GM21515 (cell line): ENCODE measurements at regions not wholly inside any gene's neighbourhood (a gene's known extent, or its start where the extent isn't known, plus 50 kb on each side); places are given as distances from the start of the nearest gene placed in this dataset.
"Not testable (repeated sequence)": the region's sequence is repeated elsewhere in the genome, so short reads cannot be mapped to it uniquely, and the experiment has no call there.

Source experiments
- ATAC-seq: cut with Tn5 transposase; IDR thresholded peaks from one replicate; pipeline ENCODE4 v1.9.1; 2021; ENCODE audit not compliant: unreplicated experiment

DNA sequence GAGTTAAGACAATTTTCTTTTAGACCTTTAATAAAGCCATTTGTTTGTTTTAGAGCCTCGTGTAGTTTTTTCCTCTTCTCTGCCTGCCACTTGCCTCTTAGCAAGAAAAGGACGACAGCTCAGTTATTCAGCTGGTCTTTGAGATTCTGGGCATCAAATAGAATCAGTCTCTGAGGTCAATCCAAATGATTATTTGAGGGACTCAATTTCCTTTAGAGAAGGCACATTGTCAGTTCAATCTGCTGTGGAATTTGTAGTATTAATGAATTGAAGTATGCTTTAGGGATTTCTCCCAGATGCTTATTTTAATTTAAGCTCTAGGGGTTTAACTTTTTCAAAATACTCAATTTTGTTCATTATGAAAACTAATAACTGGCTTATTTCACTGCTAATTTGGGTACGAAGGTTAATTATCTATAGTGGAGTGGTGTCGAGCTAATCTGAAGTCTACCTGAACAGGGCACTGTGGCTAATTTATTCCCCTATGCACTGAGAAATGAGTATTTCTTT is 841.2 kb upstream of the AUTS2 start:
- ATAC-seq = no peak

DNA sequence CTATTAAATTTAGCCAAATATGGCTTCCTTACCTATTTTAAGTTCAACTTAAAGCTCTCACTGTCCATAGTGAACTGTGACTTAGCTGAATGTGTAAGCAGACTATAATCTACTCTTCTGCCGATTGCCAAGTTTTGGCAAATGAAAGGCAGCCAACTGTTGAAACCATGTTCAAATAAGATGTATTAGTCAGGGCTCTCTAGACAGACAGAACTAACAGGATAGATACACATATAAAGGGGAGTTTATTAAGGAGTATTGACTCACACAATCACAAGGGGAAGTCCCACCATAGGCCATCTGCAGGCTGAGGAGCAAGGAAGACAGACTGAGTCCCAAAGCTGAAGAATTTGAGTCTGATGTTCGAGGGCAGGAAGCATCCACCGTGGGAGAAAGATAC is 837.7 kb upstream of the AUTS2 start:
- ATAC-seq = no peak

DNA sequence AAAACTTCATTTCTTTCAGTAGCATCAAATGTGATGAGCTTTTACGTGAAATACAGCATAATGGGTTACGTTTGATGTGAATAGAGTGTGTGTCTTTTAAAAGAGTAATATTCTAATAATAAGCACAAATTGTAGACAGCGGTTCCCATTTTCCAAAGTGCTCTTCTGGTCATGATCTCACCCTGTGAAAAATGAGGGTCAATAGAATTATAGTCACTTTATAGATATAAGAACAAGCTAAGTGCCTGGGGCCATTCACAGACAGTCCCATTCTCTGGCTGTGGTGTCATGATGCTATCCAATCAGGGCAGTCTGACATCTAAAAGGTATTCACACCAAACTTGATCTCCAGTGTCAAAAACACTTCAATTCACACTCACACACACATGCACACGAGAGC is 830.8 kb upstream of the AUTS2 start:
- no peak for ATAC-seq

DNA sequence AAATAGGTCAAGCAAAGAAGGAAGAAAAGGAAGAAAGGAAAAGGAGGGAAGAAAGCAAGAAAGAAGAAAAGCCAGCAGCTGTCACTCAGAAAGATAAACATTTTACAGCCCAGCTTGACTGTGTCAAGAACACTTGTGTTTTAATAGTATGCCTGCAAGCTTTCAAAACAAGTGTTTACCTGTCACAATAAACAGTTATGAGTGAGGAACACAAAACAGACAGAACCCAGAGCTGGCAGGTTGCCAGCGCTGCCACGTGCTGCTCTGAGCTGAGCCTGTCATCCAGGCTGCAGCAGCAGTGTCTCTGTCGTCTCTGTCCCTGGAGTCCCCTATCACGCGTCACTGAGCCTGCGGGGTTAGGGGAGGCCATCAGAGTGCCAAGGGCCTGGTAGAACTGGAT is 827.6 kb upstream of the AUTS2 start:
- ATAC-seq = no peak

DNA sequence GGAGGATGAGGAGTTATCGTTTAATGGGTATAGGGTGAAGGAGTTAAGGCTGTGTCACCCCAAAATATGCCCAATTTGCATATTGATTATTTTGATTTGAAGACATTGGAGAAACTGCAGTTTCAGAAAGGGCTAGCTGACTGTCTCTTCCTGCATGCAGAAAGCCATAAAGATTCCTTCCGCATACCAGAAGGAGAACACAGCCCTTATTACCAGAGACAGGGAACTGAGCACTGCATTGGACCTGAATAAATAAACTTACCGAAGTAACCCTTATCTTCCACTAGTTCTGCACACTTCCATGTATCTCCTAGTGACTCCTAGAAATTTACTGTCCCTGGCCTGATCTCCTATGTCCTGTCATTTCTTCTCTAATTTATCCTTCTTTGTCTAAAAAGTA is 821.9 kb upstream of the AUTS2 start:
- ATAC-seq = no peak

DNA sequence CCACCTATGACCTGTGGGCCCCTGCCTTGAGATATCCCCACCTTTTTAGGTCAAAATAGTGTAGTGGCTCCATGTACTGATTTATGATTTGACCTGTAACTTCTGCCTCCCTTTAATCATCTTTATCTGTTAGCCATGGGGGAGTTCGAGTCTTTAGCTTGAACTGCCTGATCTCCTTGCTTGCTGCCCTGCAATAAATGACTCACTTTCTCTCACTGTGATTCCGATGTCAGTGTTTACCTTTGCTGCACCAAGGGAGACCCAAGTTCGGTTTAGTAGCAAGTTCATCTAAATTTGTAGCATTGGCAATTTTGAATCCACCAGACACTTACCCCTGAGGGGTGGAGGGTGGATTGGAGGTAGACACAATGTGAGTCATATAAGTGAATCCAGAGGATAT is 814.6 kb upstream of the AUTS2 start:
- ATAC-seq = no peak

DNA sequence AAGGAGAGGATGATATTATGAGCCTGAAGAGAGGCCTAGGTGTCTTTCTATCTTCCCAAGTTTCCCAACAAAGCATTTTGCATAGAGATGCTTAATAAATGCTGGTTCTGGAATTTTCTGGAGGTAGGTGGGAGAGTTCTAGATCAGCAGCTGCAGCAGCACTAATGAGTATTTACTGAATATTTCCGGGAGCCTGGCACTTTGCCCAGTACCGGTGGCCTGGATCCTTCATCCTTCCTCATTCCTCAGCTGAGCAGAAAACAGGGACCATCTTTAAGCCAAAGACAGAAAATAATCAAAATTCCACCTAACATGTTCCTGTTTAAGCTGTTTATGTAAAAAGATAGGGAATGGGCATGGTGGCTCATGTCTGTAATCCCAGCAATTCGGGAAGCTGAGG is 813.2 kb upstream of the AUTS2 start:
- ATAC-seq = no peak

DNA sequence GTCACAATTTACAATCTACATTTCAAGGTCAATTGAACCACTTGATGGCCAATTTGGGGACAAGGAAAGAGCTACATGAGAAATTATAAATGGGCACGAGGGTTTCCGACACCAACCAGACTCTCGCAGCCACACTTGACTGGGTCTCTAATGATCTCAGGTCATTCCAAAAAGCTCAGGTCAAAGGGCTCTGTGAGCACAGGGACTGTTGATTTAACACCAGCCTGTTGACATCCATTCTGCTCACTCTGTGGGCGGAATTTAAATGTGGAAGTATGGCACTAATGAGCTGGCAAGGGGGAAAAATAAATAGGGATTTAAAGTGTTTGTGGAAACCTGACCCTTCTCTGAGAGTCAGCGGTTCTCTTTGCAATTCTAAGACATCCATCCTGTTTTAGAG is 810.7 kb upstream of the AUTS2 start:
- ATAC-seq = no peak

DNA sequence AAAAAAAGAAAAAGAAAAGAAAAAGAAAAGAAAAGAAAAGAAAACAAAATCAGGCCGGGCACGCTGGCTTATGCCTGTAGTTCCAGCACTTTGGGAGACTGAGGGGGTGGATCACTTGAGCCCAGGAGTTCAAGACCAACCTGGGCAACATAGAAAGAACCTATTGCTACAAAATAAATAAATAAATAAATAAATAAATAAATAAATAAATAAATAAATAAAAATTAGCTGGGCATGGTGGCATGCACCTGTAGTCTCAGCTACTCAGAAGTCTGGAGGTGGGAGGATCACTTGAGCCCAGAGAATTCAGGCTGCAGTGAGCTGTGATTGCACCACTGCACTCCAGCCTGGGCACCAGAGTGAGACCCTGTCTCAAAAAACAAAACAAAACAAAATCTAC is 809.7 kb upstream of the AUTS2 start:
- not testable (repeated sequence) for ATAC-seq

DNA sequence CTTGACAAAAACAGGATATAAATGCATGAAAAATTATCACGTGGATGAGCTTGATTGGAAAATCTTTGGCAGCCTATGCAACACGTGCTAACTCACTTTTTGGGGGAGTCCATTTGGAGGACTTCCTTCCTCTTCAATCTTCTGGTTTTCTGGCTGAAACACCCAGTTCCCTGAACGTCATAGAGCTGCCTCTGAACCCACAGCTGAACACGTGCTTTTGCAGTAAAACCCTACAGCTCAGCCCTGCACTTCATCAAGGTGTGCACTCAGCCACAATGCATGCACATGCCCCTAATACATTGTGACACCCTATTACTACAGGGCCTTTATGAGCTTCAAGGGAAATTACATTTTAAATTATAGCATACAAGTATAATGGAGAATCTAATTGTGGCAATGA is 808.7 kb upstream of the AUTS2 start:
- no peak for ATAC-seq

DNA sequence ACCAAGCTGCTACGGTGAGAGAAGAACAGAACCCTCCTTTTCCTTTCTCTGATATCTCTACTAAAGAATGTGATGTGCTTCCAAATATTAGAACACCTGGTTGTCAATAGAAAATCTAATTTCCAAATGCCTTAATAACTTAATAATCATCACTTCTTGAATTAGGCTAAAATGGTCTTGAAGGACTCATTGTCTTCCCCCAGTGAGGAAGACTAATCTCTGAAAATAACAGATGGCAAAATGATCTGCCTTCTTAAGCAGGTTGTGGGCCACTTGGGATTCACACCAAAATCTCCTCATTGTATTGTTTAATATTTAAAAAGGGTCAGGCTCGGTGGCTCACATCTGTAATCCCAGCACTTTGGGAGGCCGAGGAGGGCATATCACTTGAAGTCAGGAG is 805.9 kb upstream of the AUTS2 start:
- ATAC-seq = no peak

DNA sequence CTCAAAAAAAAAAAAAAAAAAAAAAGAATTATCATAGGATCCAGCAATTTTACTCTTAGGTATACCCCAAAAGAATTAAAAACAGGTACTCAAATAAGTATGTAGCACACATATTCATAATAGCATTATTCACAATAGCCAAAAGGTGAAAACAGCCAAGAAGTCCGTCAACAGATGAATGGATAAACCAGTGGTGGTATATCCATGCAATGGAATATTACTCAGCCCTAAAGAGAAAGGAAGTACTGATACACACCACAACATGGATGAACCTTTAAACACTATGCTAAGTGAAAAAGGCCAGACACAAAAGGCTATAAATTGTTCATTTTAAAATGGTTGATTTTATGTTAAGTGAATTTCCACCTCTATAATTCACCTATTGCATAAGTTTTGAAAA is 804.8 kb upstream of the AUTS2 start:
- ATAC-seq = no peak

DNA sequence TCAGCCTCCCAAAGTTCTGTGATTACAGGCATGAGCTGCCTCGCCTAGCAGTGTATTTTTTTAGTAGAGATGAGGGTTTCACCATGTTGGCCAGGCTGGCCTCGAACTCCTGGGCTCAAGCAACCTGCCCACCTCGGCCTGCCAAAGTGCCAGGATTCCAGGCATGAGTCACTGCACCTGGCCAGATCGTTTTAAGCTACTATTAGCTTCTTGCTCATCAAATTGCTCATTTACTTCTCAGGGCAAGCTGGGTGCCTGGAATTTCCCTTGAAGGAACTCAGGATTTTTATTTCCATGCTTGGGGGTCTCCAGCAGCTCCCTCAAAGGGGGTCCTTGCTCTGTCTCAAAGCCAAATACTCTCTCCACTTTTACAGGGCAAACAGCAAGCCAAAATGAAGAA is 798.0 kb upstream of the AUTS2 start:
- no peak for ATAC-seq

DNA sequence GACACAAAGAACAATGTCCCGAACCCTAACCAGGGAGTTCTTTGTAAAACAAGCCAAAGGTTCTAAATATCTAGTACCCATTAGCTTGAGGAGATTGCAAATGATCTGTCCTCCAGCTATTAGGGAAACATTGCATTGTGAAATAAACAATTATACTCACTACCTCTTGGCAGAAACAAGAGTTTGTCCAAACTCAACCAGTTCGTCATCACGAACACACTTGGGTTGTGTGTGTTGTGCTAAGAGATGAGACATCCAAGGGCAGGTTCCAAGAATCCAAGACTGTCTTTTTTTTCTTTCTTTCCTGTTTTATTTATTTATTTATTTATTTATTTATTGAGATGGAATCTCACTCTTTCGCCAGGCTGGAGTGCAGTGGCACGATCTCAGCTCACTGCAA is 793.1 kb upstream of the AUTS2 start:
- ATAC-seq = no peak

DNA sequence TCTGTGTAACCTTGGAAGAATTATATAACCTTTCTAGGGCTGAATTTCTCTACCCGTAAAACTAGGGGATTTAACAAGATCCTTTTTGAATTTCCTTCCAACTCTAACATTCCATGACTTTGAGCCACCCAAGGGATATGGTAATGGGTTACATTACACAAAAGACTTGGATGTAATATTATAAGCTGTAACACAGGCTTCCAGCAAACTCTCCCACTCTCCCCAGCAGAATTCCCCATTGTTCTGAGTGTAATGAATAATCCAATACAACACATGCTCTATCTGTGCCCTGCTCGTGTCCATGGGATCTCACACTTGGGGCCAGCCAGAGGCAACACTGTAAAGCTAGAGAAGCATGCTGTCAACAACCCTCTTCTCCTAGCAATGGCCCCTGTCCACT is 790.6 kb upstream of the AUTS2 start:
- no peak for ATAC-seq

DNA sequence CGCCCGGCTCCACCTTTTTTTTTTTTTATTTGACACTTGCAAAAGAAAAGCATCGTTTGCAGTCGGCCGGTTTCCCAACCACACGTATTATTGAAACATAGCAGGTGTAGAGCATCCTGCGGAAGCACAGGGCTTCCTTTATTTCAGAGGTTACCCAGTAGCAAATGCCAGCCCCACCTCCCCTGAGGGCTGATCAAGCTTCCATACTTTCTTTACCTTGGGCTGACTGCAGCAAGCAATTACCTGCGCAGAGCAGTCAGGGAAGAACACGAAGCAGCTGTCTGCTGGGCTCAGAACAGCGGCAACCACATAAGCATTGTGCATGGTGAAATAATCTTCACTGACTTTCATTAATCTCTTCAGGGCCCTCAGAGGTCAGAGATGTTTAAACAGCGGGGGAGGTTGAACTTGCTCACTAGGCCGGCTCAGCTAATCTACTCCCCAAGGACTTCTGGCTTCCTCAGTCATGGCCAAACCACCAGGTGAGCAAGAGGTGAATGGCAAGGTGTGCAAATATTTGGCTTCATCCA is 784.7 kb upstream of the AUTS2 start:
- ATAC-seq = no peak

DNA sequence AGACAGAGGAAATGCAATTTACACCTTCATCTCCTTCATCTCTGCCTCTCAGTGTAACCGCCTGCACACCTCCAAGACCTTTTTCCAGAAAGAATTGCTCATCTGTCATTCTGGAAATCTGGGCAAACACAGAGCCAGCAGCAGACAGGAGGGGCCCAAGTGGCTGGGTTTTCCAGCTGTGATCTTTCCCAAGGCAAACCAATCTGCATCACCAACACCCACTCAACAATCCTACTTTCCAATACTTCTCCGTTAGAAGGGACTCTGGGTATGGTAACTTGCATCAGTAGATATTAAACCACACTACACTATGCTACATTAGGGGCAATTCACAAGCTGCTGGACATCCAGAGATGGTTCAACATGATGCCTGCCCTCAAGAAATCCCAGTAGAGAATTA is 781.8 kb upstream of the AUTS2 start:
- no peak for ATAC-seq

DNA sequence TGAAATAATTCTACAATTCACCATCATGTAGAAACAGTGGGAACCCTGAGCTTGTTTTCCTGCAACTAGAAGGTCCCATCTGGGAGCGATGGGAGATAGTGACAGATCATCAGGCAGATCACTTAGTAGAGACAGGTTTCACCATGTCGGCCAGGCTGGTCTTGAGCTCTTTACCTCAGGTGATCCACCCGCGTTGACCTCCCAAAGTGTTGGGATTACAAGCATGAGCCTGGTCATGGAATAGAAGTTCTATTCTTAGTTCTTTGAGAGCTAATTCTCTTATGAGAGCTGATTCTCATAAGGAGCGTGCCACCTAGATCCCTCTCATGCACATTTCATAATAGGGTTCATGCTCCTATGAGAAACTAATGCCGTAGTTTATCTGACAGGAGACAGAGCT is 778.0 kb upstream of the AUTS2 start:
- ATAC-seq = no peak

DNA sequence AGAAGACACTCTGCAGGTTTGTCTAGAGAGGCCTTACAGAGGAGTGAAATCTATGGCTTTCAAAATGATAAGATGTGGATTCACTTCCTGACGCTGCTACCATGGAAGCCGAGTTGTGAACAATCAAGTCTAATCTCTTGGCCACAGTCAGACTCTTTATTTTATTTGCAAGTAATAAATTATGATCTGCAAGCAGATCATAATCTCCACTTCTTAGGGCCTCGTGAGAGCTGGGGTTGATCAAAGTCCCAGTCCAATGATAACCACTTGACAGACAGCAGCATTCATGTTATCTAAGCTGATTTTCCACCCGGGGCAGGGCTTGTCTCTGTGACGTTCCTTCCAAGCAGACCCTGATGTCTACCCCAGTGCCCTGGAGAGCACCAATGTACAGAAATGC is 776.4 kb upstream of the AUTS2 start:
- no peak for ATAC-seq

DNA sequence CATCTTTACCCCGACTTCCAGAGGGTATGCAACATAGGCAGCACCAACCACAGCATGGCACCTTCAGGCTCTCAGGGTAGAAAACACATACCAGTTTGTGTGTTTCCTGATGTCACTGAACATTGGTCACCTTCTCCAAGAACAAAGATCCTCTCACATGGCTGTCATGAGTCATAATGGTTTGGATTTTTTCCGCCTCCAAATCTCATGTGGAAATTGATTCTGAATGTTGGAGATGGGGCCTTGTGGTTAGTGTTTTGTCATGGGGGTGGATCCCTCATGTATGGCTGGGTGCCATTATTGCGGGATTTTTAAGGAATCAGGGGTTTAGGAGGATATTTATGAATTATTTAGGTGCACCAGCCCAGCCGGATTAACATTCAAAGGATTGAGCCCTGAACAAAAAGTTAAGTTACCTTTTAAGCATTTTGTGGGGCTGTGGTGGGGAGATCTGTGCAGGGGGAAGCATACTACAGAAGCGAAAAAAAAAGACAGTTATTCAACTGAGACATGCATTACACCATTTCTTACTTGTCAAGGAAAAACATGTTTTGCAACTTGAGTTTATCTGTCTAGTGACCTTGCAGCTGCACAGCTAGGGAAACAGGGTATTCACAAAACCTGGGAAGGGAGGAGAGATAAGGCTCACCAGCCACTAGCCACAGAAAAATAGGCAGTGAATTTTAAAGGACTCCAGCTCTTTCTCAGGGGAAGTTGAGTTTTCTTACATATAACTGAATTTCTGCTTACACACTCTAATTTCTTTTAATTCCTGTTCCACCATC is 774.1 kb upstream of the AUTS2 start:
- no peak for ATAC-seq

DNA sequence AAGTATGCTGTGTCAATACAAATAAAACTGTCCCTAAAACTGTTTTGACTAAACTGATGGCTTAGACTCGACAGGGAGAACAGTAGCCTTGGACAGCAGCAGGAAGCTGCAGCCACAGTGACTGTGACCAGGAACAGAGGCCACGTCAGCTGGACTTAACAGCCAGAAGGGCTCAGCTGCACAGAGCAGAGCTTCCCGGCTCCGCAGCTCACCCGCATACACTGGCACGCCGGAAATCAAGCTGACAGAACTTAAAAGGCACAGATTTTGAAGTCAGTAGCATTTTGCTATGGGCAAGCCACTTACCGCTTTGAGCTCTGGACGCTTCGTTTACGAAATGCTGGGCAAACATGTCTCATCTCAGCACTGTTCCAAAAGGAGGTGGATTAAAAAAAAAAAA is 769.7 kb upstream of the AUTS2 start:
- ATAC-seq = no peak

DNA sequence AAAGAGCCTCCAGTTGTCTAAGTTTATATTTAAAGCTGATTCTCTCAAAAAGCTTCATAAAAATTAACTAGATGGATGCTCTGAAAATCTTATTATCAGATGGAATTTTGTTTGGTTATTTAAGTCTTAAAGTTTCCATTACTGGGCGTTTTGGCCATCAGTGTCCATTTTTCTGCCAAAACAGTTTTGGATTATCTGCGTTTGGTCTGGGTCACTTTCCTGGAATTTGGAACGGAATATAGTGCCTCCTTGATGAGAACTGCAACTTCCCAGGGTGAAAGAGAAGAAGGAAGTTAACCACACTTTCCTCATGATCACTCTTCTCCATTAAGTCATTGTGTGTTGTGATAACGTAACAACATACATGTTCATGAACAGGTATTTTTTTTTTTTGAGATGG is 764.9 kb upstream of the AUTS2 start:
- ATAC-seq = no peak

DNA sequence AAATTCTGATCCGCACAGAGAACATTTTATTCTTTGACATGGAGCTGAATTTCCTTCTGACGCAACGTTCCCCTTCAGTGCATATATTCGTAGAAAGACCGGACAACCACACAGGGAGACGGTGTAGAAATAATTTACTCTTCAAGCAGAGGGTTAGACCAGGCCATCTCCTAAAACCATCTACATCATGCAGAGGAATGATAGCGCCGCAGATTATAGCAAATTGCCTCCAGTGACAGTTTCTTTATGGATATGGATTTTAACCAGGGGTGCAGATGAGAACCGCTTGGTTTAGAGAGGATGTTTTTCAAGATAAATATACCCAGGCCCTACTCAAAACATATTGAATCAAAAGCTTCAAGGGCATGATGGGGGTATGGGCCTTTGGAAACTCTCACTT is 759.3 kb upstream of the AUTS2 start:
- no peak for ATAC-seq
